ENCODE measurements at regions not wholly inside any gene's neighbourhood (a gene's known extent, or its start where the extent isn't known, plus 50 kb on each side); places are given as distances from the start of the nearest gene placed in this dataset.

GRCh38 chr16:9516444-9516843 is 425.0 kb downstream of the HAPSTR1 start:
- DNase-seq (ENCODE audit: insufficient read length, low spot score) (no peak), FAIRE-seq (no peak)
- TF ChIP-seq SPI1 (IDR thresholded peaks at IDR 0.05; ENCODE audit: low read depth, low read length) (no peak), TAF1 (IDR thresholded peaks at IDR 0.05; ENCODE audit: low read depth, low read length) (no peak), PAX5 (IDR thresholded peaks at IDR 0.05; ENCODE audit: insufficient read depth, low read length, severe bottlenecking) (no peak), POLR2A (IDR thresholded peaks at IDR 0.05; ENCODE audit: low read depth, low read length) (no peak), POLR2AphosphoS5 (IDR thresholded peaks at IDR 0.05; ENCODE audit: low read depth, low read length) (no peak), POU2F2 (IDR thresholded peaks at IDR 0.05; ENCODE audit: low read depth, low read length) (no peak)

GRCh38 chr16:9518051-9518450 is 426.6 kb downstream of the HAPSTR1 start:
- TF ChIP-seq TAF1 (IDR thresholded peaks at IDR 0.05; ENCODE audit: low read depth, low read length) (no peak), SPI1 (IDR thresholded peaks at IDR 0.05; ENCODE audit: low read depth, low read length) (no peak), PAX5 (IDR thresholded peaks at IDR 0.05; ENCODE audit: insufficient read depth, low read length, severe bottlenecking) (no peak), POU2F2 (IDR thresholded peaks at IDR 0.05; ENCODE audit: low read depth, low read length) (no peak), POLR2AphosphoS5 (IDR thresholded peaks at IDR 0.05; ENCODE audit: low read depth, low read length) (no peak), POLR2A (IDR thresholded peaks at IDR 0.05; ENCODE audit: low read depth, low read length) (no peak)
- no peak for FAIRE-seq
- DNase-seq (ENCODE audit: insufficient read length, low spot score) = no peak

- FAIRE-seq (no peak), DNase-seq (ENCODE audit: insufficient read length, low spot score) (no peak)
- no peak for TF ChIP-seq TAF1 (IDR thresholded peaks at IDR 0.05; ENCODE audit: low read depth, low read length)
- TF ChIP-seq POU2F2 (IDR thresholded peaks at IDR 0.05; ENCODE audit: low read depth, low read length) = no peak
- TF ChIP-seq SPI1 (IDR thresholded peaks at IDR 0.05; ENCODE audit: low read depth, low read length) = no peak
- TF ChIP-seq PAX5 (IDR thresholded peaks at IDR 0.05; ENCODE audit: insufficient read depth, low read length, severe bottlenecking) = no peak
- TF ChIP-seq POLR2A (IDR thresholded peaks at IDR 0.05; ENCODE audit: low read depth, low read length) = no peak
- no peak for TF ChIP-seq POLR2AphosphoS5 (IDR thresholded peaks at IDR 0.05; ENCODE audit: low read depth, low read length)
These were observed 427.1 kb downstream of the HAPSTR1 start for GRCh38 chr16:9518581-9518980.

GRCh38 chr16:9521749-9522370 is 430.4 kb downstream of the HAPSTR1 start:
- no peak for TF ChIP-seq TAF1 (IDR thresholded peaks at IDR 0.05; ENCODE audit: low read depth, low read length)
- no peak for TF ChIP-seq POU2F2 (IDR thresholded peaks at IDR 0.05; ENCODE audit: low read depth, low read length)
- no peak for TF ChIP-seq SPI1 (IDR thresholded peaks at IDR 0.05; ENCODE audit: low read depth, low read length)
- TF ChIP-seq PAX5 (IDR thresholded peaks at IDR 0.05; ENCODE audit: insufficient read depth, low read length, severe bottlenecking) = no peak
- TF ChIP-seq POLR2A (IDR thresholded peaks at IDR 0.05; ENCODE audit: low read depth, low read length) = no peak
- TF ChIP-seq POLR2AphosphoS5 (IDR thresholded peaks at IDR 0.05; ENCODE audit: low read depth, low read length) = no peak
- no peak for FAIRE-seq

GRCh38 chr16:9522614-9523013 is 431.2 kb downstream of the HAPSTR1 start:
- no peak for FAIRE-seq
- TF ChIP-seq TAF1 (IDR thresholded peaks at IDR 0.05; ENCODE audit: low read depth, low read length) (no peak), POLR2A (IDR thresholded peaks at IDR 0.05; ENCODE audit: low read depth, low read length) (no peak), SPI1 (IDR thresholded peaks at IDR 0.05; ENCODE audit: low read depth, low read length) (no peak), PAX5 (IDR thresholded peaks at IDR 0.05; ENCODE audit: insufficient read depth, low read length, severe bottlenecking) (no peak), POLR2AphosphoS5 (IDR thresholded peaks at IDR 0.05; ENCODE audit: low read depth, low read length) (no peak), POU2F2 (IDR thresholded peaks at IDR 0.05; ENCODE audit: low read depth, low read length) (no peak)

More at GRCh38 chr16:9521749-9522370, 430.4 kb downstream of the HAPSTR1 start:
- no peak for DNase-seq (ENCODE audit: insufficient read length, low spot score)

GRCh38 chr16:9523994-9524393 is 432.6 kb downstream of the HAPSTR1 start:
- no peak for TF ChIP-seq TAF1 (IDR thresholded peaks at IDR 0.05; ENCODE audit: low read depth, low read length)
- TF ChIP-seq PAX5 (IDR thresholded peaks at IDR 0.05; ENCODE audit: insufficient read depth, low read length, severe bottlenecking) = no peak
- TF ChIP-seq POLR2A (IDR thresholded peaks at IDR 0.05; ENCODE audit: low read depth, low read length) = no peak
- no peak for TF ChIP-seq SPI1 (IDR thresholded peaks at IDR 0.05; ENCODE audit: low read depth, low read length)
- no peak for TF ChIP-seq POU2F2 (IDR thresholded peaks at IDR 0.05; ENCODE audit: low read depth, low read length)
- no peak for TF ChIP-seq POLR2AphosphoS5 (IDR thresholded peaks at IDR 0.05; ENCODE audit: low read depth, low read length)
- DNase-seq (ENCODE audit: insufficient read length, low spot score) = no peak
- FAIRE-seq = no peak

More at GRCh38 chr16:9522614-9523013, 431.2 kb downstream of the HAPSTR1 start:
- DNase-seq (ENCODE audit: insufficient read length, low spot score) = no peak

GRCh38 chr16:9525037-9525436 is 433.6 kb downstream of the HAPSTR1 start:
- TF ChIP-seq TAF1 (IDR thresholded peaks at IDR 0.05; ENCODE audit: low read depth, low read length) (no peak), POLR2AphosphoS5 (IDR thresholded peaks at IDR 0.05; ENCODE audit: low read depth, low read length) (no peak), PAX5 (IDR thresholded peaks at IDR 0.05; ENCODE audit: insufficient read depth, low read length, severe bottlenecking) (no peak)
- FAIRE-seq = no peak

GRCh38 chr16:9526791-9527190 is 435.3 kb downstream of the HAPSTR1 start:
- FAIRE-seq (no peak), DNase-seq (ENCODE audit: insufficient read length, low spot score) (no peak)
- no peak for TF ChIP-seq TAF1 (IDR thresholded peaks at IDR 0.05; ENCODE audit: low read depth, low read length)
- TF ChIP-seq POLR2AphosphoS5 (IDR thresholded peaks at IDR 0.05; ENCODE audit: low read depth, low read length) = no peak
- no peak for TF ChIP-seq POU2F2 (IDR thresholded peaks at IDR 0.05; ENCODE audit: low read depth, low read length)
- TF ChIP-seq PAX5 (IDR thresholded peaks at IDR 0.05; ENCODE audit: insufficient read depth, low read length, severe bottlenecking) = no peak

More at GRCh38 chr16:9525037-9525436, 433.6 kb downstream of the HAPSTR1 start:
- DNase-seq (ENCODE audit: insufficient read length, low spot score) = no peak

- TF ChIP-seq POU2F2 (IDR thresholded peaks at IDR 0.05; ENCODE audit: low read depth, low read length) = no peak
- TF ChIP-seq TAF1 (IDR thresholded peaks at IDR 0.05; ENCODE audit: low read depth, low read length) = no peak
- no peak for TF ChIP-seq PAX5 (IDR thresholded peaks at IDR 0.05; ENCODE audit: insufficient read depth, low read length, severe bottlenecking)
- TF ChIP-seq POLR2A (IDR thresholded peaks at IDR 0.05; ENCODE audit: low read depth, low read length) = no peak
- TF ChIP-seq POLR2AphosphoS5 (IDR thresholded peaks at IDR 0.05; ENCODE audit: low read depth, low read length) = no peak
- no peak for TF ChIP-seq SPI1 (IDR thresholded peaks at IDR 0.05; ENCODE audit: low read depth, low read length)
- FAIRE-seq = no peak
- DNase-seq (ENCODE audit: insufficient read length, low spot score) = no peak
These were observed 436.5 kb downstream of the HAPSTR1 start for GRCh38 chr16:9527976-9528375.

Measured in GM12891 (cell line).